ENCODE measurements at regions not wholly inside any gene's neighbourhood (a gene's known extent, or its start where the extent isn't known, plus 50 kb on each side); places are given as distances from the start of the nearest gene placed in this dataset.

- DNase-seq, result no peak
These were observed 169.8 kb downstream of the PARM1 start for GRCh38 chr4:75102787-75103085.

- DNase-seq, result no peak
These were observed 169.2 kb downstream of the PARM1 start for GRCh38 chr4:75101906-75102786.

All from hematopoietic multipotent progenitor cell treated with erythropoietin and hydrocortisone succinate and interleukin-3 and kit ligand, for 6 days (in vitro differentiated cells).